ENCODE measurements at regions not wholly inside any gene's neighbourhood (a gene's known extent, or its start where the extent isn't known, plus 50 kb on each side); places are given as distances from the start of the nearest gene placed in this dataset.

- DNase-seq = no peak
These were observed 92.8 kb upstream of the PPP2R5A start for GRCh38 chr1:212192261-212192998.

- DNase-seq = no peak
These were observed 88.9 kb upstream of the PPP2R5A start for GRCh38 chr1:212196355-212196754.

GRCh38 chr1:212201461-212201860, 83.7 kb upstream of the PPP2R5A start:
- DNase-seq = no peak

DNA sequence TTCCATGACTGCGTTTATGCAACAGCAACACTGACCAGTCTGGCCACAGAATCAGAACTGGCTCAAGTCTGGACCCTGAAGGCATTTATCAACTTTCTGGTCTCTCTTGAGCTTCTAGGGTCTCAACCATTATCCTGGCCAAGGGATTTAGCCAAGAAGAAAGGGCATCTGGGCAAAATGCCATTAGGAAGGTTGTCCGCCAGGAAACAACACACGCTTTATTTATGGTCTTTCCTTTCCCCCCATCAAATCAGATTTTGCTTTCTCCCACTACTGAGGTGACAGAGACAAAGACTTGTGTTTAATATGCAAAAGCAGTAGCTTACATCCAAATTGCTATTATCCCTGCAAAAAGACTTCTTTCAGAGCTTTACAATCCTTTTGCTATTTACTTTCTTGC, 81.6 kb upstream of the PPP2R5A start:
- DNase-seq = no peak

GRCh38 chr1:212205006-212205405, 80.2 kb upstream of the PPP2R5A start:
- DNase-seq = no peak

DNA sequence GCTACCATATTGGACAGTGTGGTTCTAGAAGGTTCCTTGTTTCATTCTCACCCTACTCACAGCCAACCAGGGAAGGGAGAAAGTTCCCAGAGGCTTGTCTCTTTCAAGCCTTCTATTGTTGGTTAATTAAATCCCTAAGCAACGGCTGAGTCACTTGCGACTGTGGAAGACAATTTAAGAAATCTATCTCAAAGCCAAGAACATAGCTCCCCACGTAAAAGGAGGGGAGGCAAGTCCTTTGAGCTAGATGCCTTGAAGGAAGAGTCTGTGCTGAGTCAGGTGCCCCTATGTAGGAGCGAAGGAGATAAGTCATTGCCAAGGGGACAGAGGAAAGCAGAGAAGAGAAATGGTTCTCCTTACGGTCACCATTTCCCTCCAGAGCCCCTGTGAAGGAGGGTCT, 79.4 kb upstream of the PPP2R5A start:
- DNase-seq = no peak

- DNase-seq = no peak
These were observed 78.1 kb upstream of the PPP2R5A start for GRCh38 chr1:212207118-212207517.

- DNase-seq = no peak
These were observed 77.2 kb upstream of the PPP2R5A start for GRCh38 chr1:212207822-212208520.

- DNase-seq = no peak
These were observed 76.1 kb upstream of the PPP2R5A start for GRCh38 chr1:212208978-212209644.

- DNase-seq = no peak
These were observed 73.8 kb upstream of the PPP2R5A start for GRCh38 chr1:212211371-212211770.

- no peak for DNase-seq
These were observed 72.9 kb upstream of the PPP2R5A start for GRCh38 chr1:212212343-212212742.

DNA sequence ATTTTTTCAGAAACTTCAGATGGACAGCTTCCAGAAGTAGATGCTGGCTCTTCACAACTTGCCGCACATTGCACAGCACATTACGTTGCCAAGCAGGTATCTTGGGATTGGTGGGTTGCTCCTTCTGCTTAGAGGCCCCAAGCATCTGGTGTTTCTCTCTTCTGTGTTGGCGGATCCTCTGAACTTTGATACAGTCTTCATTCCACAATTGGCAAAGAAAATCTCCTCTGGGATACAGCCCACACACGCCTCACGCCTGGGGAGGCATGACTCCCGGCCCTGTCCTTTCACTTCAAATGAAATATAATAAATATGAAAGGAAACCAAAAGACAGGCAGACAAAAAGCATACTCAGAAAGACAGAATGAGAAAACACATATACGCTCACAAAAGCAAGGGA, 72.3 kb upstream of the PPP2R5A start:
- no peak for DNase-seq

DNA sequence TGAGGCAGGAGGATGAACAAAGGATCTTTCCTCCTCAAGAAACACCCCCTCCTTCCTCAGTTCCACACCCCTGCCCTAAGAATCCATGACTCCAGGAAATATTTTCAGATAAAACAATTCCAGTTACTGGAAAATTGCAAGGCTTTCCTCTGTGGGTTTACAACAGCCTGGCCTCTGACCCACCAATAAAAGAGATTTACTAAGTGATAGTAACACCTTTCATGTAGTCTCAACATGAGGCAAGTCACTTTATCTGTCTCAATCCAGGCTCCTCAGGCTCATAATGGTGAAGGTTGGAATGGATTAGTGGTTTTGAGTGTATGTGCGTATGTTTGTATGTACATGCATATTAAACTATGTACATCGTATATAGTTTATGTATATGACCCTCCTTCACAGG, 71.4 kb upstream of the PPP2R5A start:
- DNase-seq = no peak

DNA sequence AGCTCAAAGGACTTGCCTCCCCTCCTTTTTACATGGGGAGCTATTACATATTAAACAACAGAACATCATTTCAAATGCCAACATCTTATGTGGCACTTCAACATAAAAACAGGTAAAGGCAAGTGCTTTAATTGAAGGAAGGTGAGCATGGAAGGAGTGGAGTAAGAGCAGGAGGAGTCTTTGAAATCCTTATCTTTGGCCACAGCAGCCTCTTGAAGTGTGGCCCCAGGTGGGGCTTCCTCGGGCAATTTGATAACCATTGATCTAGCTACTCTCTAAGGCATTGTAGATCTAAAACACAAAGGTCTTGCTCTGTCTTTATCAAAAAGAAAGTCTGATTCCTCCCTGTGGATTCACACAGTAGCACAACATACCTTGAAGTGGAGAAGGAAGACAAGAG, 70.9 kb upstream of the PPP2R5A start:
- DNase-seq = no peak

DNA sequence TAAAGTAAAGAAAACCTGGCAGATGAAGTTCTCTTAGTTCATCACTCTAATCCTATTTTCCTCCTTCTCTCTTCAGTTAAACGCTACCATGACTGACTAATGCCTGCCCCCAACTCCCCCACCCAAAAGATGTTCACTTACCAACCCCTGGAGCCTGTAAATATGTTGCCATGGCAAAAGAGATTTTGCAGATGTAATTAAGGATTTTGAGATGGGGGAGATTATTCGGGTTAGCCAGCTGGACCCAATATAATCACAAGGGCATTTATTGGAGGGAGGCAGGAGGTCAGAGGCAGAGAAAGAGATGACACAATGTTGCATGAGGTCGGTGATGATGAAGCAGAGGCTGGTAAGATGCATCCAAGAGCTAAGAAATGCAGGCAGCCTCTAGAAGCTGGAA, 69.3 kb upstream of the PPP2R5A start:
- DNase-seq = no peak

GRCh38 chr1:212217633-212218032, 67.6 kb upstream of the PPP2R5A start:
- DNase-seq = no peak

GRCh38 chr1:212218065-212218464, 67.1 kb upstream of the PPP2R5A start:
- DNase-seq = no peak

- DNase-seq = no peak
These were observed 66.3 kb upstream of the PPP2R5A start for GRCh38 chr1:212218911-212219310.

GRCh38 chr1:212219679-212220463, 65.3 kb upstream of the PPP2R5A start:
- no peak for DNase-seq

GRCh38 chr1:212221801-212222200, 63.4 kb upstream of the PPP2R5A start:
- DNase-seq = no peak

GRCh38 chr1:212224102-212224501, 61.1 kb upstream of the PPP2R5A start:
- DNase-seq = no peak

DNA sequence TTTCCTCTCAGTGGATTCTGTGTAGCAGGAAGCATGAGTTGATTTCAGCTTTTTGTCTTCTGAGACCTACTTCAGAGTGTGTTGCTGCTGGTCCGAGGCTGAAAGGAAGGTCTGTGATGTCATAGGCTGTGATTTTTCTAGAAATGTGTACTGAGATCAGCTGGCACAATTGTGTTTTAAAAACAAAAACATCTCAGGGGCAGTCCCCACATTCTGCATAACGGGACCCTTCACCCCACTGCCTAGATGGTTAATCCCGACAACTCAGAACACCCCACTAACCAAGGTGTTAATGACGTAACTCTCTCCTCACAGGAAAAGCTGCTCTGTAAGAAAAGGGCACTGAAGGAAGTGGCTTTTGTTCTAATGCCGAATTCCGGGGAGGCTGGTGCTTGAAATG, 59.8 kb upstream of the PPP2R5A start:
- DNase-seq = no peak

DNA sequence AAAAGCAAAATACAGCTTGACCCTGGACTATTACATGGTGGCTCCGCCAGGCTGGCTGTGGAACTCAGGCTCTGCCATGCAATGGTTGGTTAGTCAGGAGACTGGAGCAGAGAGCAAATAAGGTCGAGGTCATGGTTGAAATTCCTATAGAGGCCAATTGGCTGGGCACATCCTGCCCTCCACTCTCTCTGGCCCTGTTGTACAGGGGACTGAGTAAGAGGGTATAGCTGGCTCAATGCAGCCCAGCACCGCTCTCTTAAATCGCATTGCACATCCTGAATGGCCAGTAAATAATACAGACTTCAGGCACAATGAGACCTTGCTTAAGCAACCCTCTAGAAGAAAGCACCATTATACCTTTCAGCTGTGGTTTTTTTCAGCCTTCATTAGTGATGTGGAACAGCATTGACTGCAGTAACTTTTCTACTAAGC, 59.3 kb upstream of the PPP2R5A start:
- DNase-seq = no peak
